ENCODE measurements at regions not wholly inside any gene's neighbourhood (a gene's known extent, or its start where the extent isn't known, plus 50 kb on each side); places are given as distances from the start of the nearest gene placed in this dataset.

DNA sequence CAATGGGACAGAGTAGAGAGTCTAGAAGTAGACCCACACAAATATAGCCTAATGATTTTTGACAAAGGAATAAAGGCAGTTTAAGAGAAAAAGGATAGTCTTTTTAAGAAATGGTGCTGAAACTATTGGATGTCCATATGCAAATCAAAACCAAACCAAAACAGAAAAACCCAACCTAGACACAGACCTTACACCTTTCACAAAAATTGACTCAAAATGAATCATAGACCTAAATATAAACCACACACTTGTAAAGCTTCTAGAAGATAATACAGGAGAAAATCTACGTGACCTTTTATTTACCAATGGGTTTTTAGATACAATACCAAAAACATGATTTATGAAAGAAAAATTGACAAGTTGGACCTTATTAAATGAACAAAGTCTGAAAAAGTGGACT, 66.4 kb upstream of the MPHOSPH6 start:
- Histone ChIP-seq H3K27ac (ENCODE audit: control insufficient read depth, insufficient read depth) (no peak overlapping the region), H3K27me3 (replicated peaks in 1 of 2; ENCODE audit: control insufficient read depth in 2 of 2, insufficient read depth in 2 of 2, low read length in 1 of 2) (peaks cover 0 to 10% of the 10 kb centered on the region in 2 experiments; a peak in 2 of 4 replicates), H2AFZ (ENCODE audit: control insufficient read depth, low read depth, low read length) (no peak overlapping the region), H3K79me2 (ENCODE audit: control insufficient read depth, insufficient read depth, low read length) (no peaks in the 10 kb centered on the region), H3K4me2 (ENCODE audit: control insufficient read depth, insufficient read depth) (no peak overlapping the region), H3K4me1 (ENCODE audit: control insufficient read depth, insufficient read depth, low read length) (no peaks in the 10 kb centered on the region), H3K36me3 (ENCODE audit: control insufficient read depth in 2 of 2, insufficient read depth in 2 of 2, low read length in 1 of 2) (no peaks in the 10 kb centered on the region), H3K9me3 (replicated peaks; ENCODE audit: control insufficient read depth, insufficient read depth, low read length) (no peaks in the 10 kb centered on the region; the same call in 2 of the 3 replicates), H3K9ac (ENCODE audit: control insufficient read depth, insufficient read depth, low read length) (no peak overlapping the region), H3K4me3 (no peak overlapping the region), H4K20me1 (ENCODE audit: control insufficient read depth, insufficient read depth) (no peaks in the 10 kb centered on the region)
- FAIRE-seq (peak; percentile 23), DNase-seq (ENCODE audit: low read depth, low spot score) (no peak), ATAC-seq (0 out of 3 replicates have a peak, but pooled peaks have one; percentile 40)
- BruUV-seq (replicated peaks), result no TSS peak
- ChIA-PET POLR2A (no interaction called here), SMC1A (ENCODE audit: uncharacterized antibody, unreplicated experiment) (no interaction called here), CTCF (no interaction called here), RAD21 (ENCODE audit: unreplicated experiment) (no interaction called here)
- intact Hi-C loops (cut with micrococcal nuclease; ENCODE audit: unreplicated experiment), result loop anchor here (10.0 kb wide), 1 partner anchor 872 kb away; no protein-coding TSS in a partner anchor
- TF ChIP-seq, protein P1, sequence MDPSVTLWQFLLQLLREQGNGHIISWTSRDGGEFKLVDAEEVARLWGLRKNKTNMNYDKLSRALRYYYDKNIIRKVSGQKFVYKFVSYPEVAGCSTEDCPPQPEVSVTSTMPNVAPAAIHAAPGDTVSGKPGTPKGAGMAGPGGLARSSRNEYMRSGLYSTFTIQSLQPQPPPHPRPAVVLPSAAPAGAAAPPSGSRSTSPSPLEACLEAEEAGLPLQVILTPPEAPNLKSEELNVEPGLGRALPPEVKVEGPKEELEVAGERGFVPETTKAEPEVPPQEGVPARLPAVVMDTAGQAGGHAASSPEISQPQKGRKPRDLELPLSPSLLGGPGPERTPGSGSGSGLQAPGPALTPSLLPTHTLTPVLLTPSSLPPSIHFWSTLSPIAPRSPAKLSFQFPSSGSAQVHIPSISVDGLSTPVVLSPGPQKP (IDR thresholded peaks at IDR 0.05; ENCODE audit: low read depth, low read length), result no peak
- TF ChIP-seq MEF2B (IDR thresholded peaks at IDR 0.05; ENCODE audit: partially characterized antibody, poor library complexity, severe bottlenecking) (peak; percentile 20), CHD1 (IDR thresholded peaks at IDR 0.05; ENCODE audit: low read depth, low read length) (no peak), MEF2A (IDR thresholded peaks at IDR 0.05; ENCODE audit: insufficient read depth, low read depth, low read length) (0 out of 2 replicates have a peak, but pooled peaks have one; percentile 27), ZZZ3 (IDR thresholded peaks at IDR 0.05; ENCODE audit: control insufficient read depth, insufficient read length, low read depth) (no peak)
- TF ChIP-seq, protein P2, sequence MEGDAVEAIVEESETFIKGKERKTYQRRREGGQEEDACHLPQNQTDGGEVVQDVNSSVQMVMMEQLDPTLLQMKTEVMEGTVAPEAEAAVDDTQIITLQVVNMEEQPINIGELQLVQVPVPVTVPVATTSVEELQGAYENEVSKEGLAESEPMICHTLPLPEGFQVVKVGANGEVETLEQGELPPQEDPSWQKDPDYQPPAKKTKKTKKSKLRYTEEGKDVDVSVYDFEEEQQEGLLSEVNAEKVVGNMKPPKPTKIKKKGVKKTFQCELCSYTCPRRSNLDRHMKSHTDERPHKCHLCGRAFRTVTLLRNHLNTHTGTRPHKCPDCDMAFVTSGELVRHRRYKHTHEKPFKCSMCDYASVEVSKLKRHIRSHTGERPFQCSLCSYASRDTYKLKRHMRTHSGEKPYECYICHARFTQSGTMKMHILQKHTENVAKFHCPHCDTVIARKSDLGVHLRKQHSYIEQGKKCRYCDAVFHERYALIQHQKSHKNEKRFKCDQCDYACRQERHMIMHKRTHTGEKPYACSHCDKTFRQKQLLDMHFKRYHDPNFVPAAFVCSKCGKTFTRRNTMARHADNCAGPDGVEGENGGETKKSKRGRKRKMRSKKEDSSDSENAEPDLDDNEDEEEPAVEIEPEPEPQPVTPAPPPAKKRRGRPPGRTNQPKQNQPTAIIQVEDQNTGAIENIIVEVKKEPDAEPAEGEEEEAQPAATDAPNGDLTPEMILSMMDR (IDR thresholded peaks at IDR 0.05 in 2 of 3, conservative IDR thresholded peaks at IDR 0.05 in 1 of 3; ENCODE audit: control insufficient read depth in 2 of 3, extremely low read depth in 1 of 3, insufficient read depth in 1 of 3, low read depth in 3 of 3, low read length in 3 of 3), result no peak
- in situ Hi-C loops (cut with MboI), result no loop called here
- WGBS (ENCODE audit: insufficient coverage, insufficient replicate concordance, low lambda C conversion rate, missing lambda C conversion rate), result 3% methylated on average over 1 of the region's 1 CpG

Data from GM12878 (cell line).